Inferior parietal cortex (tissue), 1 donor: ENCODE measurements at regions not wholly inside any gene's neighbourhood (a gene's known extent, or its start where the extent isn't known, plus 50 kb on each side); places are given as distances from the start of the nearest gene placed in this dataset.
A peak's percentile ranks its signal among the peaks of the same experiment; 100 is the strongest.

Source experiments
- DNase-seq: peaks from one replicate; pipeline ENCODE4 v3.0.0-alpha.2; 2016; ENCODE audit errors: extremely low spot score

DNA sequence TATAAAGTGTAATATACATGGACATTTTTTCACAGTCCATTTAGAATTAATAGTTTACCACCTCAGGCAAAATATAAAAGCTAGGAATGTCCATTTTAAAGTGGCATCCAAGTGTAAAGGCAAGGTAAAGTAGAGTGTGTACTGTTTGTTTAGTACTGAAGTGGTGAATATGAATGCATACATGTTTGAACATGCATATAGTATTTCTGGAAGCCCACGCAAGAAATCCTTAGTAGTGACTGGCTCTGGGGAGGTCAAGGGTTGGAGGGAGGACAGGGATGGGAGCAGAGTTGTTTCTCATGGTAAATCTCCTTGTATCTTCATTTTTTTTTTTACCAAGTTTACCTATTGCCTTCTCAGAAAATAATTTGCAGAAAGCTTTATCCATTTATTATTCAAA lies 129.2 kb downstream of the UNC5CL start:
- DNase-seq: no peak

DNA sequence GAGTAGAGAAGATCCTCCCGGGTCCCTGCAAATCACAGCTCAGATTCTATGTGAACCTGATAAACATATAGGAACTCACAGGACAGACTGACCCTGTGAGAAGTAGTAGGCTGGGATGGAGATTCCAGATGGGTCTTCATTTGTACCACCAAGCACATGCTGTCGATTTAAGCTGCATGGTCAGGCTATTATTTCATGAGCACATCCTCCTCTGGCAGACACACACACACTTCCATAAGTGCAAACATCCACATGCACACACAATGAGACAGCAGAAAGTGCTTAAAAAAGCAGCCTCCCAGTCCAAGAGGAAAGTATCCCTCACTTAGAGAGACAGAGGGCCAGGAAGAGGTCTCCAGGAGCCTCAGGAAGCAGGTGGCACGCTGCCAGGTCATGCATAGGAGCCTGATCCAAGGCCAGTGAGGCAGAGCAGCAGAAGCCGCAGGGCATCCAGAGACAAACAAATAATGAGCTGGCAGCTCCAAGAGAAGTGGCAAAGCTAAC lies 131.8 kb downstream of the UNC5CL start:
- no peak for DNase-seq

DNA sequence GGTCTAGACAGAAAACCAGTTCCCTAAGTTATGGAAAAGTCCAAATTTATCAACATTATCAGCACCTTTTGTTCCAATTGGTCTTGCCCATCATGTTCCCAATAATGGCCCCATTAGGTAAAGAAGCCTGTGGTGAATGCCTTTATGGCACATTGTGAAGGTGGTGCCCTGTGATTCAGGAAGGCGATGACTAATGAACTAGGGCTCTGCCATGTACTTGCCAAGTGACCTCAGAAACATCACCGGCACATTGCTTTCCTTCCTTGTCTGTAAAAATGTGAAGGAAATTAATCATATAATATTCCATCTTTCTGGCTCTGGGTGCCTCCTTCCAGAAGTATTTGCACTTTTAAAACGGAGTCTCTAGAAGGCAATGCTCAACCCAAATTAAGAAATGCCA lies 132.3 kb downstream of the UNC5CL start:
- no peak for DNase-seq

DNA sequence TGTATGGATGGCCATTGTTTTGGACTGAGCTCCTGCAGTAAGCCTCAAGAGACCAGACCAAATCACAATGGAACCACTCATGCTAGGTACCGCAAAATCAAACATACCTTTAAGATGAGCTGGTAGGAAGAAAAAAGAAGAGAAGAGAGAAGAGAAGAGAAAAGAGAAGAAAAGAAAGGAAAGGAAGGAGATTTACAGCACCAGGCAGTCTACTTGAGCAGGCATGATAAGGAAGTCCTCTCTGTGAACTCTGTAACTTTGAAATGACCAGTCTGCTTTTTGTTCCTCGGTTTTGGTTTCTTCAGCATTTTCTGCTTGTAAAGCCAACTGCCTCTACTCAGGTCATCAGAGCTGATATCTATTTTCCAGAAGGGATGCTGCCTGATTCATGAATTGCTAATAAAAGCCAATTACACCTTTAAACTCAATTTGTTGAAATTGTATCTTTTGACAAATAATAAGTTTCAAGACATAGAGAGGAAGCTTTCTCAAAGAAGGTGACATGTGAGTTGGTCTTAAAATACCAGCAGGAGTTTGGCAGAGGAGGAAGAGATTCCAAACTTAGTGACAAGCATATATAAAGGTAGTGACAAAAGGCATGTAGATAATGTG lies 134.3 kb downstream of the UNC5CL start:
- no peak for DNase-seq

DNA sequence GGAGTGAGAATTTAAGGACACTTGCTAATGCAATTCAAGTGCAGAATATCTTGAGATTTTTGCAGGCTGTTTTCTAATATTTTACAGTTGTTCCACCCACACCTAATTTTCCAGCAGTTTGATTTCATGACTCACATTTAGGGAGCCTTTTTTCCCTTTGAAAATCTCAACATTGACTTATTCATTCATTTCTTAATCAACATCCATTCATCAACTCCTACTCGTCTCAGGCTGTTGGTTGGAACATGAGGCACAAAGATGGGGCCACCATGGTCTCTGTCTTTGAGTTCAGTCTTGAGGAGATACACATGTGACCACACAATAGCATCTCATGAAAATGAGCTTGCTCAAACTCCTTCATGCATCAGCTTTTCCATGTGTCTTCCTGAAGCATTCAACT lies 135.6 kb downstream of the UNC5CL start:
- no peak for DNase-seq

DNA sequence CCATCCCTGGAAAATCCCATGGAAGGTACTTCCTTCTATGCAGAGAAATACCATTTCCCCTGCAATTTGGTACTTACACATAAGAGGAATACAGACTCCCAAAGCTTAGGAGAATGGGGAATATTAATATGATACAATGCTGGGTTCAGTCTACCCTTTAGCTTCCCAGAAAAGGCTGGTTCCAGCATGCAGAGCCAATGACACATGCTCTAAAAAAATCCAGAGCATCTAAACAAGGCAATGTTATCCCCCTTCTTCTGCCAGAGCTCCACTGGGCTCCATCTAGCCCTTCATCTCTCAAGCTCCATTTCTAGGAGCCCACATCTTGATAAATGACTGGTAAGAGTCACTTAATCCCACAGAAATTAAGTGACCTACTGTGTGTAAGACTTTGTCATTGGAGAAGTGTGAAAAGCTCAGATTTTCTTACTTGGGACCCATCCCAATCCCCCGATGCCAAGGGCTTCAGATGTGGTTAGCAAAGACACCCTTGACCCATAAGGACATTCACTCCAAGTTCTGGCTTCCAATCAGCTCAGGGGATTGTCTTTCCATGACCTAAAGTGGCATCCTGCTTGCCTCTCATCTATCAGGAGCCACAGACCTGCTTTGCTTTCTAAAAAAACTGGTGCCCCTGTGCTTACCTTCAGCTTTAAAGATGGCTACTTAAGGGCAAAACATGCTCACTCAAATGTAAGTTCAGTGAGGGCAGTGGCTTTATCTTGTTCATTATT lies 137.5 kb downstream of the UNC5CL start:
- DNase-seq: no peak

DNA sequence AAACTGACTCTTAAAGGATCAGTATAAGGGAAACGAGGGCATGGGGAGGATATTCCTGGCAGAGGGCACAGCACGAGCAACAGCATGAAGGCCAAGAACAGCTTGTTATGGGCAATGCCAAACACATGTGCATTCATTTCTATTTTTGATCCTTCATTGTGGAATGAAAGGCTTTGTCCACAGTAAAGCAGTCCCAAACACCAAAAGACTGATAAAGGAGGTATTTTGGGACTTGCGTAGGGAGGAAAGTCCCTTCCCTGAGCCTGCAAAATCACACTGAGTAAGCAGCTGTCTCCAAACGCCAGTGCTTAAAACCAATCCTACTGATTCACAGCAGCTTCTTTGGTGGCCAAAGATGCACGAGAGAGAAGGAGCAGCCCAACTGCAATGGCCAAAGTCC lies 138.2 kb downstream of the UNC5CL start:
- peak; percentile 42 for DNase-seq

DNA sequence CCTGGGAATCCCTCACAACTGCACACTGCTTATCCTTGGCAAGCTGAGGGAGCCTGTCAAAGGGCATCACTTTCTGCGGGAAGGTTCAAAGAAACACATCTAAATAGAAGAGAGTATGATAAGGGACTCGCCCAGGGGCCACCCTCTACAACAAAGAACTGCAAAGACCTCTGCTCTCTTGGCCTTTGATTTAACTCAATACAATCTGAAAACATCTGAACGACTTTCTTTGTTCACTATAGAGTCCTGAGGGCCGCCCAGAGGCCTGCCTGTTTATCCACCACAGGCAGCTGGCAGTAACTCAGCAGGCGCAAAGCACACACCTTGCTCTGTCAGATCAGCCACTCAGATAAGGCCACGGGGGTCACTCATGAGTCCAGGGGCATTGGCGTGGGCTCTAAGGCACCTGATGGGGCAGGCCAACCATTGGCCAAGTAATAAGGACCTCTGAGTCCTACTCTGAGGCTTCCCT lies 139.3 kb downstream of the UNC5CL start:
- no peak for DNase-seq

DNA sequence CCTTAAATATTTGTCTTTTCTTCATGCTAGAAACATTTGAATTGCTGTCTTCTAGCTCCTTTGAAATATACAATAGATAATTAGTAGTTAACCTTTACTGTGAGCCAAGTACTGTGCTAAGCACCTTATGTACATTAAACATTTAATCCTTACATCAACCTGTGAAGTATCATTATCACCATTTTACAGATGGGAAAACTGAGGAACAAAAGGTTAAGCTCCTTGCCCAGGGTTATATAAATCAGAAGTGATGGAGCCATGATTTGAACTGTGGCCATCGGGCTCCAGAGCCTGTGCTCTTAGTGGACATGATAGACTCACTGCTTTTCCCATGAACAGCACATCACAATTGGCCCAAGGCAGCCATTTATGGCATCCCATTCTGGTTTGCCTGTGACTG lies 140.9 kb downstream of the UNC5CL start:
- no peak for DNase-seq

DNA sequence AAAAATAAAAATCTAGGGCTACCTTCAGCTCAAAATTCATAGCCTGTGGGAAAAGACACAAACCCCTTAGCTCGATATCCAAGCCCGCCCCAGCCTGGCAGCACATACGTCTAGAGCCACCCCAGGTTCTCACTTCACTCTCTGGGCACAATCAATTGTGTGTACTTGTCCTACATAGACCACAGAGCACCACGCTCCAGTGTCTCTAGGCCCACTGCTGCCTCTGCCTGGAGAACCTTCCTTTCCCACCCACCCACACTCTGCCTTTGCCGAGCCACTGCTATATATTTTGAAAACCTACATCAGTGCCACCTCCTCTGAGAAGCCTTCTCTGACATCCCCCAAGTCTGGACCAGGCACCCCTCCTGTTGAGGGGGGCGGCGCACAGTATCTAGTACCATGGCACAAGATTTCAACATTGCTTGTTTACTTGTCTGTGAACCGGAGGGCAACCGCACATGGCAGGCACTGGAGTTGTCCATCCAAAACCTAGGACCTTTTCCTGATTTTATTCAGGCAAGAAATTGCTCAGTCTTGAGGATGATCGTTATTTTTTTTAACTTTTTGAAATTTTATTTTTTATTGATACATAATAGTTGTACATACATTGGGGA lies 141.5 kb downstream of the UNC5CL start:
- no peak for DNase-seq

DNA sequence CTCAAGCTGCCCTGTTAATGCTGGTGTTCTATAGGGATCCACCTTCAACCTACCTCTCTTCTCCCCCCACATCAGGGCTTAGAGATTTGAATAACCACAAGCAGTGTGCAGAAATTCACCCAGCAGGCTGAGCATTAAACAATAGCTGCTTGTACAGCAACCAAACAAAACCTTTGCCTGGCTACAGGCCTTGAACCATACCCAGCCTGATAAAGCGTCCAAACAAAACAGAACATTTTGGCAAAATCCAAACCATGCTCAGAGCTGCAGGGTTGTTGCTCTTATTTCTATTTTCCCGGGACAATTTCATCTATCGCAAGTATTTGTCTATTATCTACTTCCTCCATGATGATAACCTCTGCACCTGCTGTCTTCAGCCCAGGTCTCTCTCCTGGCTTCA lies 142.3 kb downstream of the UNC5CL start:
- no peak for DNase-seq

DNA sequence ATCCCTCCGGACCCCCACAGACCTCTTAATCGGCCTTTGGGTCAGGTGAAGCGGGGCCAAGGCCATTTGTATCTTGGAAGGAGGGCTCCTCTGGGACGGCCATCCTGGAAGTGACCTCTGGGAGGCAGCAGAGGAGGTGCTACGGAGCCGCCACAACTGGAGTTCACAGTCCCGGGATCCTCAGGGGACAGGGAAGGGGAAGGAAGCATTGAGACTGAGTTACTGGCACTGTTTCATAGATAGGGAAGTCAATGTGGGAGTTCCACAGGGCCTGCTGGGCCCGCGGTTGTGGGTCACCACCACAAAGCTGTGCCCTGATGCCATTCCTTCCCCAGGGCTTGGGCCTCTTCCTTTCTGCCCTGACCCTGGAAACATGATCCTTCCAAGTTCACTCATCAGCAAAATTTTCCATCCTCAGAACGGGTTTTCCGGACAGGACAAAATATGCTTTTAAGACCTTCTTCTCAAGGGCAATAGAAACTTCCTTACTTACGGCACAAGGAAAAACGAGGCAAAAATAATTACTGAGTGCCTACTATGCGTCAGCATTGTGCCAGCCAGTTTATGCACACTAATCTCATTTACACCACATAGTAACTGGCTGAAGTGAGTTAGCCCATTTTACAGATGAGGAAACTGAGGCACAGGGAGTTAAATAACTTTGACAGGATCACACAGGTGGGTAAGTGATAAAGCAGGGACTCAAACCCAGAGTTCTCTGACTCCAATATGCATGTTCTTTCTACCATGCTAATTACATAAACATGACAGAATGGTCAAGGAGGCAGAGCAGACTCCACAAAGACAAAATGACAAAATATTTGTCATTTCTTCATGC lies 143.8 kb downstream of the UNC5CL start:
- DNase-seq: peak; percentile 39

DNA sequence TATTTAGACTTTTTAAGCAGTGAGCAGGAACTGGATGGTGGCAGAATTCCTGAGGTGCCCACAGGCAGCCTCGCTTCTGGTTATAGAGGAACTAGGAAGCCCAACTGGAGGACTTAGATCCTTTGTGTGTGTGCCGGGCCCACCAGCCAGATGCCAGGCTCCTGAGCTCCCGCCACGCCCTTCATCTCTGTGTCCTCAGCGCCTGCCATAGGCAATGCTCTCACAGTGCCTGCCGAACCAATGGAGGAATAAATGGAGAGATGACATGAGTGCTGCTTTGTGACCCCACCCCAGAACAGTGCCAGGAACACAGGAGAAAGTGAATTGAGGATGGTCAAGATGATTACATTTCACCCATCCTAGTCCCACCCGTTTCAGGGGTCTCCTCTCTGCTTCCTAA lies 146.0 kb downstream of the UNC5CL start:
- no peak for DNase-seq

DNA sequence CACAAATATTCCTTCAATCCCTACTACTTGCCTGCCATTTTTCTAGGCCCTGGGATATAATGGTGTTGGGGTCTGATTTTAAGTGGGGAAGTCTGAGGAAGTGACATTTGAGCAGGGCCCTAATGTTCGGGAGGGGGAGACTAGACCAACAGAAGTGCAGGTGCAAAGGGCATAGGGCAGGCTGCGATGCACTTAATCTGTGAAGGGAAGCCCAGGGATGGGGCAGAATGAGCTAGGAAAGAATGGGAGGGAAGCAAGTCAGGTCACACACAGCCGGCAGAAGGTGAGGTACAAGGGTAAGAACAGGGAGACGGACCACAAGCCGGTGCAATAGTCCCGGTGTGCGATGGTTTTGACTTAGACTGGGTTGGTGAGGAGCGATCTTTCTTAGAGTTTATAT lies 146.8 kb downstream of the UNC5CL start:
- no peak for DNase-seq

DNA sequence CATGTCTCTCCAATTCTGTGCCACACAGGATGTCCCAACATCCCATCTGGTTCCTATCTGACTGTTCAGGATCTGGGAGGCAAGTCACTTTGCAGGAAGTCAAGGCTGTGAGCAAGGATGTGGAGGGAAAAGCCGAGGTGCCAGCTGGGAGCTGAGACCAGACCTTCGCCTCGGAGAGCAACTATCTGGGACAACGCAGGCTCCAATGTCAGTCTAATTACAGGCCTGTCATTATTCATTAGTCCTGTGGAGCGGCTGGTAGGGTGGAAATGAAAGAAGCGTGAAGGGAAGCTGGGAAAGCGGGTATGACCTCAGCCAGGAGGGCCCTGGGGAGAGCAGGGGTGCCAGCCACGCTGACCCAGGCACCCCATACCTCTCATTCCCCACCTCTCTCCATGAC lies 147.3 kb downstream of the UNC5CL start:
- DNase-seq: no peak

DNA sequence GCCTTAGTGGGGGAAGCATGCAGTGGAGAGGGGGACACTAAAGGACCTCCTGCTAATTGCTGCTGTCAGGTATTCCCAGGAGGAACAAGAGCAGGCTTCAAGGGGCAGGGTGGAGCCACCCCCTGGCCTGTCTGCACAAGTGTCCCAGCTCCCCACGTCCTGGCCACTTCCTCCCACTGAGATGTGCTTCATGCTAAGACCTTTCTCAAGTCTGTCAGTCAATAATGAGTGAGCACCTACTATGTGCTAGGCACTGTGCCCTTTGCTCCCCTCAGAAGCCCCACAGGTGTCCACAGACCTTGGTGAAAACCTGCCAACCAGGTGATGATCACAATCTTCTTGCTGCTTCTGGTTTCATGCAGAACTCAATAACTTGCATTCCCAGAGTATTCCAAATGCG lies 147.9 kb downstream of the UNC5CL start:
- no peak for DNase-seq

DNA sequence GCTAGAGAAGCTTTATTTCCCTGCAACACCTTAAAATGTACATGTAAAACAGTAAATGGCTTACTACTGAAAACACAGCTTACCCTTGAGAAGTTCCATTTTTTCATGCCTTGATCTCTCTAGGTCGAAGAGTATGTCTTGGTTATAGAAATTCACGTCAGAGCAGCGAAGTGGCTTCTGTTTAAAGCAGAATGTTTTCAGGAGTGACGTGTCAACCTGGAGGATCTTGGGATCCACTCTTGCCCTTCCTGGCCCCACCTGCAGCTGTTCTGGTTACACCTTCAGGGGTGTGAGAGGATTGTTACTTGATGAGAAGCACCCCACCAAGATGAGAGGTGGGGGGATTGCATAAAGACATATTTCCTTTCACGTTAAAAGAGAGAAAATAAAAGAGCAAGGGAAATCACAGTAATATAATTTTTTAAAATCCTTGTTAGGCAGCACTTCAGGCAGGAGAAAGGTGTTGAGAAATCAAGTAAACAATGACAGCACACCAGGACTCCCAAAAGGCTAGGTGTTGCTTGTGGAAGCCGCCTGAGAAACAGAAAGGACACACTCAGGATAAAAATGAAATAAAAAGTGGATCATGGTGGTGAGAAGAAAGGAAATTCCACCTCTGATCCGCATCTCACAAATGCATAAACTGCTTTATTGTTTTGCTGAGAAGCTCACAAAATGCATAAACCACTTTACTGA lies 149.7 kb downstream of the UNC5CL start:
- no peak for DNase-seq

DNA sequence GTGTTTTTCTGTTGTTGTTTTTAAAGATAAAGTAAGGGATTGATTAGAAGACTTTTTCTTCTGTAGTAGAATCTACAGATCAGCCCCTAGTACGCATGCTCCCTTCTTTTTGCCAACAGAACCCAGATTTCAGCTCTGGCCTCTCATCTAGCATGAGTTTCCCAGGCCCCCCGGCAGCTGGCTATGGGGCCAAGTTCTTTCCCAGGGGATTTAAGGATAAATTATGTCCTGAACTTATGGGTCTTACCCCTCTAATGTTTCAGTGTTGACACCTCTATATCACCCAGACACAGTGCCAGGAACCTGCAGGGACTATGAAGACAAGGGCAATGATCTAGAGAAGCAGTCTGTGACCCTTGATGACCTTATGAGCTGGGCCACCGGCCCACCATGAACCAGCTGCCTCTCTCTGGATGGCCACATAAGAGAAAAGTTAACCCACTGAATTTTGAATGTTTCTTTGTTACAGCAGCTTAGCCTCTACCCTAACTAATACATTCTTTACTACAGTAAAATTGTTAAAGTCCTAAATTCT lies 150.5 kb downstream of the UNC5CL start:
- no peak for DNase-seq

DNA sequence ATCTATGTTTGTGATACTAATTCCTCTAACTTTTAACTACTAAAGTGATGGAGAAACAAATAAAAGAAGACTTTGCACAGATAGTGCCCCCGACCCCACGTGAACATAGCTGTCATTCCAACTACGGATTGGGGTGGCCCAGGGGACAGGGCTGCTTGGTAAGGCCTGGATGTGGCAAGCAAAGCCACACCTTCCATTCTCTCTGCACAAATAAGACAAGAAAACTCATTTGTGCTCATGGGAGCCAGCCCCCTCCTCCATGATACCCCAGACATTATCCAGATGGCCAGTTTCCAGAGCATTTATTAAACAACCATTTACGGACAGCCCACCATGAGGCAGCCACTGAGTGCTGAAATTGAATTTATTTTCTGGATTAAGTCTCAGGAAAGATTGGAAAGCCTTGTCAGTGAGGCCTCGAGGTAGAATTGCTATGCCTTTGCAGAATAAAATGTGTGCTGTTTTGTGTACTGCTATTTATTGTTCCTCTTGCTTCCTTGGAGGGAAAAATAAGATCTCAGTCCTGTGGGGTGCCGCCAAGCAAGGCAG lies 151.2 kb downstream of the UNC5CL start:
- no peak for DNase-seq

DNA sequence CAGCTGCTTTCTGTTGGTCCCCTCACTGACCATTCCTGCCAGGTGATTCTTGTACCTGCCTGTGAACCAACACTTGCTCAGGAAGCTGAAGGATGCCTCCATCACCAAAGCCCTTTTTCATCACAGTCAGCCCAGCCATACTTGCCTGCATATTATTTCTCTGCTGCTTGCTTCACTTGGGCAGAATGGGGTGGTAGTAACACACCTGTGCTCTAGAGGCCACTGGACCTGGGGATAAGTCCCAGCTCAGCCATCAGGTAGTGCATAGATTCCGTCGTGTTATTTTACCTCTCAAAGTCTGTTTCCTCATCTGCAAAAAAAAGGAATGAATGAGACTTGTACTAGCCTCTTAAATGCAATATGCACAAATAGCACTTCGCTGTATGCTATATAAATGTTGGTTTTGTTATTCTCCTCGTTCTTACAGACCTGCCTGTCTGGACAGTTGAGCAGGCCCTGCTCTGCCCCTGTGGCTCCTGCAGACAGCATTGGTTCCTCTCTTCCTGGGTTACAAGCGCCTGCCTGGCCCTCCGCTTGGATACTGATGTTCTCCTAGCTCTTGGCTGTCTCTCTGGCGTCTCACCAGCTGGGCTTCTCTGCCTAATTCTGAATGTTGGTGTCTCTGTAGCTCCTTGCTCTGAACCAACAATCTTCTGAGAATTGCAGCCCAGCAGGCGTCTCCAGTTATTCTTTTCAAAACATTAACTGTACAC lies 151.8 kb downstream of the UNC5CL start:
- no peak for DNase-seq
